ENCODE measurements at regions not wholly inside any gene's neighbourhood (a gene's known extent, or its start where the extent isn't known, plus 50 kb on each side); places are given as distances from the start of the nearest gene placed in this dataset.

DNA sequence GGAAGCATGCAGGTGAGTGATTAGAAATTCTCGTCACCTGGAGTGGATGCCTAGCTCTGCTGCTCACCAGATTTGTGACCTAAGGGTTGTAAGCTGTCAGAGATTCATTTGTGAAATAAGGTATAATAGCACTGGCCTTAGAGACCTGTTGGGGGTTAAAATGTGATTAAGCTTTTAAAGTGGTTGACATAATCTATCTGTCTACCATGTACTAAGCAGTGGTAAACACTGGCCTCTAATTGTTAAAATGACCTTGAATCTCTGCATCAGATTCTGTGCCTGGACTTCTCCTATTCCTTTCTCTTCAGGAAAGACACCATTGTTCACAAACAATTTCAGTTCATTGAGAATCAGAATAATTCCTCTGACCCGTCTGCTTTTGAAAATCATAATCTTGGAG lies 536.2 kb downstream of the CBLN4 start:
- TF ChIP-seq CTCF (IDR thresholded peaks at IDR 0.05; ENCODE audit: low read depth, low read length) (no peak), POLR2A (IDR thresholded peaks at IDR 0.05; ENCODE audit: extremely low read depth, insufficient read length) (no peak)
- TF ChIP-seq, protein P1, sequence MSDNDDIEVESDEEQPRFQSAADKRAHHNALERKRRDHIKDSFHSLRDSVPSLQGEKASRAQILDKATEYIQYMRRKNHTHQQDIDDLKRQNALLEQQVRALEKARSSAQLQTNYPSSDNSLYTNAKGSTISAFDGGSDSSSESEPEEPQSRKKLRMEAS (IDR thresholded peaks at IDR 0.05; ENCODE audit: low read depth, low read length): no peak
